OCI-M2 (cell line): ENCODE measurements at regions not wholly inside any gene's neighbourhood (a gene's known extent, or its start where the extent isn't known, plus 50 kb on each side); places are given as distances from the start of the nearest gene placed in this dataset.

ENCODE experiments used
- DNase-seq: peaks from one replicate; lab custom pipeline; 2025; ENCODE audit not compliant: unreplicated experiment; lab: John Stamatoyannopoulos, UW

DNA sequence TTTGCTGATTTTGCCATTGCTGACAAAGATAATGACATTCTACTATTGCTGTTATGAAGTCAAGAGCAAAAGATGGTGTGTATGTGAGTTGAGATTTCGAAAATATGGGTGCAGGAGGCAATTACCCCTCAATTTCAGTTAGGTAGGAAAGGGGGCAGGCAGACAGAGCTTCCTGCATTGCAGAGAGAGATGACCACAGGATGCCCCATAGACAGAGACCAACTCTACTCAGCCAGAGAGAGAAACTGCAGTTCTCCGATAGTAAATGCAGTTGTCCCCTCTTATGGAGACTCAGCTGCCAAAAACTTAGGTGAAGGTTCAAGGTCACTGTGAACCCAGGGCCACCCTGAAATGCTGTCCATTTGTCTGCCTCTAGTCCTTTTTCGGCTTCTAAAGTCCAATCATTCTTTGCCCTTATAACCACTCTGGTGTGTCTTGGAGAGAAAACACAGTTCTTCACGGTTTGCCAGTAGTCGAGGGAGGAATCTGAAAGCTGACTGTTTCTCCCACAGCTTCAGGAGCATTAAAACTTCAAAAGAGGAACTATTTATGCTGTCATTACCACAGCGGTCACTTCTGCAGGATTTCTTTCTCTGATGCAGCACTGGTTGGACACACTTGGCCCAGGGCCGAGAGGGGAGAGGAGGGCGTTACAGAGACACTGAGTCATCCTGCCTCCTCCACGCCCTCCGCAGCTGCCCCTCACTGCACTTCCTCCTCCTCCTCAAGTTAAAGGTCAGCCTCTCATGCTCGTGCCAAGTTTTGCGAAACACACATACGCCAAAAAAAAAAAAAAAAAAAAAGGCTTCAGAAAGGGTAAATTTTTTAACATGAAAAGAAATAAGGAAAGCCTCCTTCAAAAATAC is 264.3 kb downstream of the FOXO1 start:
- DNase-seq = peak; percentile 48

DNA sequence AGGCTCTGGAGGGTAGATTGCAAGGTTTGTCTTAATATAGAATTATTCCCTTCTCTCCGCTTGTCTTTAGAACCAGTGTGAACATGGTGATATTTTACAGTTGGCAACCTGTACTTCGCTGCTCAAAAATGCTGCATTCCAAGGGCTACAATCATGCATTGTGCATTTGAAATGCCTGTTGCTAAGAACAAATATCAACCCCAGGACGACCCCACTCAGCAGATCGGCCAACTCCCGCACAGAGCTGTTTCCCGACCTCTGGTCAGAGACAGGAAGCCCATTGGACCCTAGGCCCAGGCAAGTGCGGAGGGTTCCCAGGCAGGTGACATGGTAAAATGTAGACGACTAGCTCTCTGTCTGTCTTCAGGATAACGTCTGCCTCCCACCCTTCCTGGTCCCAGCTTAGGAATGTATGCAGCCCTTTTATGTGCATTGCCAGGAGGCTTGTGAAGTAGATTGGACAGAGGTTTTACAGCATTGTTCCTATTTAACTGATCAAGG is 263.5 kb downstream of the FOXO1 start:
- no peak for DNase-seq

DNA sequence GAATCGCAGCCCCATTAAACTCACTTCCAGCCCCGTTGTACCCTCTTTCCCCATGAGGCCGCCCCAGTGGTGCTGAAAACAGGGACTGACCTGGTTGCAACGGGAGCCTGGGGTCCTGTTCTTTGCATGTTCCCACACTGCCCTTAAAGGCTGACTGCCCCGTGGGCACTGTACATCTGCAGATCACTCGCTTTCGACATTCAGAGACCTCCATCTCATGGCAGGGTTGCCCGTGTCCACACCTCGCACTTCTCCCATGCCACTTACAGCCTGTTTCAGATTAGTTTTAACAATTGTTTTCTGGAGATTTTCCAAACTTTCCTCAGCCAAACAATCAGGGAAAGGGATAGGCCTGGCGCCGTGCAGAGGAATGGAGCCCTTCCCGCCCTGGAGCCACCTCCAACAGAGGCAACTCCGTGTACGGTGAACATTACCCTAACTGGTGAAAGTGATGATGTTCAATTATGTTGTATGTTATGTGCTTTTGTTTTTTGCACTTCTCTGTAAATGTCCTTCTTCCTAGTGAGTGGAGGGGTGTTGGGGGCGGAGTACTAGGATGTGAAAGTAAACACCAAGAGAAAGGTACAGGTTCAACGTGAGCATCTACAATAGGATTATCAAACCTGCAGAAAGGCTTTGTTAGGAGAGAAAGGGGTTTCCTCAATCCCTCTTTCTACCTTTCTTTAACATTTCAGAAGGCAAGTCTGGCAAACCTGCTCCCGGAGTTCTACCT is 262.8 kb downstream of the FOXO1 start:
- DNase-seq = no peak

DNA sequence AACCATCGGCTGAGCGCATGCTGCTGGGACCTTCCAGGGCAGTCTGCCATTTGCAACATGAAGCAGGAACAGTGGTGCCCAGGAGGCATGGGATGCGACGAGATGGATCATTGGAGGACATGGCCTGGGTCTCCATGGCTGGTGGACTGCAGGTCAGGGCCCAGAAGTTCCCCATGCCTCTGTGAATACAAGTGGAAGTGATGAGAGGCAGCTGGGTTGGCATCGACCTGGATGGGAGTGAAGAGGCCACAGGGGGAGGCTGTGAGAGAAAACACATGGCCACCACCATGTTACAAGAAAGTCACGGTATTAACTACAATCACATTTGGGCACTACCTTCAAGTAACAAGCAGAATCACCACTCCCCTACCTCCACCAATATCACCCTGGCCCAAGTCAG is 262.0 kb downstream of the FOXO1 start:
- no peak for DNase-seq

DNA sequence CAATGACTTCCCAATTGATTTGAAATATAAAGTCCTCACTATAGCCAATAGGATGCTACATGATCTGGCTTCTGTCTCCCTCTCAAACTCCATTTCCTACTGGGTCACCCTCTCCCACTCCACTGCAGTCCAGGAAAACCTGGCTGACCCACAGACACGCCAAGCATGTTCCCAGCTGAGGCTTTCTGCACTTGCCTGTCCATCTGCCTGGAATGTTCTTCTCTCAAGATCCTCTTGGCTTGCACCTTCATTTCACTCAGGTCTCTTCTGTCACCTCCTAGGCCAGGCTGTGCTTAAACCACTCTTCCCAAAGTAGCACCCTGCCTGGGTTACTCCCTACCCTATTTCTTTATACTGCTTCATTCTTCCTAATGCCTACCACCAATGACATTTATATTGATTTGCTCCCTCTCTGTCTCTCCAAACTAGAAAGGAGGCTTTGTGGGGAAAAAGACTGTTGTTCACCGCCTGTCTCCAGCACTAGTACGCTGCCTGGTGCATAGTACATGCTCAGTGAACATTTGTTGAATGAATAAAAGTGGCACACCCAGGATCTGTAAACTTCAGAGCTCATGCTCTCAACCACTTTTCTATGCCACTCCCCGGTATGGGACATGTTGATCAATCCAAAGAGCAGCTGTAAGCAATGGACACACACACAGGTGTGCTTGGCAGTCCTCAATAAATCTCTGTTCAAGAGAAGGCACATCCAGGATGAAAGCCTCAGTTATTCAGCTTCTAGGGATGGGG is 261.3 kb downstream of the FOXO1 start:
- no peak for DNase-seq

DNA sequence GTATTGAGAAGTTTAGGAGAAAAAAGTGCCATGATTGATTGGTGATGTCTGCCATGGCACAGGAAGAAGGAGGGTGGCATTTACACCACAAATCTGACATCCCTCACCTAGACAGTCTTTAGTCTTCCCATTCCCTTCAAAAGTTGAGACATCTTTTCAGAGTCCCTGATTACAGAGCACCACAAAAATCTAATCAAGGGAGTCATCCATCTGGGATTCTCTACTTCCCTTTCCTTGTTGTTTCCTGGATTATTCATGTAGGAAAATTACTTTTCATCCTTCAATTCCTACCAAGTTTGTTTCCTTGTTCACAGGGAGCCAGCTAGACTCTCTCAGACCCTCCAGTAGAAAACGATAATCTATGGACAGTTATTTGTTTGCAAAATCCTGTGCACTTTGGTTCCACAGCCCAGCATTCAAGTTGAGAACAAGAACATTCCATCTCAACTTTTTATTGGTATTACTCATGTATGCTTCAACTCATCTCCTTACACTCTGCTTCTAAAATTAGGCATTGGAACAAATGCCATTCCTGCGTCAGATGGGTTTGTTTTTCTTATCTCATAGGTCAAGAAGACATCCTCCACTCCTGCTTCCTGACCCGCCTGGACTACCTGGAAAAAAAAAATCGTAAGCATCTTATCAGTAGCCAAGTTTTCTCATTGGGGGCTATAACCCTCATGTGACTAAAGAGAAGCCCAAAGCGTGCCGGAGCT is 259.9 kb downstream of the FOXO1 start:
- no peak for DNase-seq

DNA sequence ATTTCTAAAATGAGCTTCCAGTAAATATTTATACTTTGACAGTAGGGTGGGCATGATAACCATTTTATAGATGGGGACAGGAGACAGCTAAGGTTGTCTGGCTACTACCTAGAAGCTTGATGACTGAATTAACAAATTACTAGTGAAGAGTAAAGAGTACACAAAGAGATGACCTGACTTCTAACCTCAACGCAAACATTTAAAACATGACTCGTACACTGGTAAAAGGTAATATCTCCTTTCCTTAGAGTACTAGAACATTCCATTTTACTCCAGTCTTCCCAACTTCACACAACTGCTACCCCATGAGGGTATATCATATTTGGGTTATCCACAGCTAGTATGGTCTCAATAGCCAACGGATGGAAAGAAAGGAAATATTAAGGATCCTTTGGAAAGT is 258.9 kb downstream of the FOXO1 start:
- no peak for DNase-seq

DNA sequence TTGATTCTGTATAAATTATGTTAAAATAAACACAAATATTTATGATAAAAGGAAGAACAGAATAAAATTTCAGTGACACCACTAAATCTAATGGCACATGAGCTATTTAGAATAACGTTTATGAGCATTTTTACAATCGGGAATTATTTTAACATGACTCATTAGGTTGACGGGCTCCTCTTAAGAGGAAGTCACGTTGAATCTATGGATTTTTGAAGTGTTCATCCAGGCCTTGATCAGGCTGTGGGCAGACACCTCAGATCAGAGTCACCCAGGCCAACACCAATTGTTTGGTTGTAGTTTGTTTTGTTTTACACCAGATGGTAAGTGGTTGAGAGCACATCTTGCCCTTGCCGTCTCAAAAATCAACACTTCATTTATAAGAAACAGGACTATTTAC is 257.8 kb downstream of the FOXO1 start:
- DNase-seq = no peak

DNA sequence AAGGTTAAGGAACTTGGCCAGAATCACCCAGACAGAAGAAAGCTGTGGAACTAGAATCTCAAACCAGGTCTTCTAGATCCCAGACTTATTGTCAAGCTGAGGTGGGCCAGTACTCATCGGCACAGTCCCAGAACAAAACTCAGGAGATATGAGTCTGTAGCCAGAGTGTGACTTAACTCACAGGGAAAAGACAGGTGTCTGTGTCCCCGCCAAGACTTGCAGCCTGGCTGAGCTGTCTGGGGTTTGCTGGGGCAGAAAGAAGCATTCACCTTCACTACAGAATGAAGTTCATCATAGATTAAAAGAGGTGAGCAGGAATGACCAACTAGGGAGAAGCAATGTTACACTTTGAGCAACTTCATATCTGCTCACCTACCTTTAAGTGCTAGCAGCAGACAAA is 257.2 kb downstream of the FOXO1 start:
- no peak for DNase-seq

DNA sequence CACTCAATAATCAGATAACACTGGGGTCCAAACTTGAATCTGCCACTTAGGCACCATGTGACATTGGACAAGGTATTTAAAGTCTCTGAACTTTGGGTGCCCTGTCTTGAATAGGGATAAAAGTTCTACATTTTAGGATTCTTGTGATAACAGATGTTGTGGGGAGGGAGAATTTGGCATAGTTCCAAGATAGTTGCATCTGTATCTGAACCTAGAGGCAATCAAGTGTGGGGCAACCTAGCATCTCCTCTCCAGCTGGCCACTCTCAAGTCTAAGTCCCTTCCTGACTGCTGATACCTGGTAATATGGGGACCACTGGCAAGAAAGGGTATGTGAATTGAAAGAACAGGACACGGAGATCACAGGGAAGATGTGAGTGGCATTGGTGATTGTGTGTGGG is 256.1 kb downstream of the FOXO1 start:
- no peak for DNase-seq

DNA sequence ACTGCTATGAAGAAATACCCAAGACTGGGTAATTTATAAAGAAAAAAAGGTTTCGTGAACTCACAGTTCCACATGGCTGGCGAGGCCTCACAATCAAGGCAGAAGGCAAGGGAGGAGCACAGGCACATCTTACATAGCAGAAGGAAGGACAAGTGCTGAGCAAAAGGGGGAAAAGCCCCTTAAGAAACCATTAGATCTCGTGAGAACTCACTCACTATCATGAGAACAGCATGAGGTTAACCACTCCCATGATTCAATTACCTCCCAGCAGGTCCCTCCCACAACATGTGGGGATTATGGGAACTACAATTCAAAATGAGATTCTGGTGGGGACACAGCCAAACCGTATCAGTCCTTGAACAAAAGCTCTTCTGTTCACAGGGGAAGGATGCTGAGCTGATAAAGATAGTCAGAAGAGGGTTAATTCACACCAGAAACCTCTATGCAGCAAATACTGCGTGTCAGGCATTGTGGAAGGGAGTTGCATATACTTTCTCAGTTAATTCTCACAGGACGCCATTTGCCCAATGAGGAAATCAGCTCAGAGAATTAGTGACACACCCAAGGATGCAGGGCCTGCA is 246.2 kb downstream of the FOXO1 start:
- no peak for DNase-seq

DNA sequence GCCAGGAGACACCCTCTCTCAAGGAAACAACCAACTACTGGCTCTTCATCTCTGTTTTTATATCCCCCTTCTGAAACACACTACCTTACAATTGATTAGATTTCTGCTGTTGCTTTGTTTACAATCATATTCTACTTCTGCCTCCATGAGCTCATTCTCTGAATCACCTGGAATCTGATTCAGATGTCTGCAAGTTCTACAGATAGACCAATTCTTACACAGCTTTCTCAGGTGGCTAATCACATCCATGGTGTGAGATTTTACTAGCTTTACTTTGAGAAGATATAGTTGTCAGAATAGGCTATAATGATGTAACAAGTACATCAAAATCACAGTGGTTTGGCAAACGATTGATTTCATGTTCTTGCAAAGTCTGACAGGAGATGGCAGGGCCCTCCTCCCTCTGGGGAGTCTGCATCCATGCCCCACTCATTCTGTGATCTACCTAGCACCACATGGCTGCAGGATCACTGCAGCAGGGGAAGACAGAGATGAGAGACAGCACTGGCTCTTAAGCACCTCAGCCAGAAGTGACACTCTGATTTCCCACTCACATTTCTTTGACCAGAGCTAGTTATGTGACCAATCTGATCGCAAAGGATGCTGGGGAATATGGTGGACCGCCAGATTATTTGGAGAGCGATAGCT is 243.7 kb downstream of the FOXO1 start:
- DNase-seq = no peak

DNA sequence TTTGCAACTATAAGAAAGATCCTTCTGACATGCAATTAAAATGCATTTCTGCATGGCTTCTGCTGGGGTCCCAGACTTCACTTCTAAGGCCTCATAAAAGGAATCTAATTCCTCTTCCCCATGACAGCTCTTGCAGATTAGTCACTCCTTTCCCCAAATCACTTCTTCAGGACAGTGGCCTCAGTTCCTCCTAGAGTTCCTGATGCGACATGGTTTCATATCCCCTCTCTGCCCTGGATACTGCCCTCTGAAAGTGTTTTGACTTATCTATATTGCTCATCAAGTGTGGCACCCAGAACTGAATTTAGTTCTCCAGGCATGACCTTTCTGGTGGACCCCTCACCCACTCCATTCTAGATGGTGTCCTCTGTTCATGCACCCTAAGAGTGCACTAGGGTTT is 238.1 kb downstream of the FOXO1 start:
- no peak for DNase-seq

DNA sequence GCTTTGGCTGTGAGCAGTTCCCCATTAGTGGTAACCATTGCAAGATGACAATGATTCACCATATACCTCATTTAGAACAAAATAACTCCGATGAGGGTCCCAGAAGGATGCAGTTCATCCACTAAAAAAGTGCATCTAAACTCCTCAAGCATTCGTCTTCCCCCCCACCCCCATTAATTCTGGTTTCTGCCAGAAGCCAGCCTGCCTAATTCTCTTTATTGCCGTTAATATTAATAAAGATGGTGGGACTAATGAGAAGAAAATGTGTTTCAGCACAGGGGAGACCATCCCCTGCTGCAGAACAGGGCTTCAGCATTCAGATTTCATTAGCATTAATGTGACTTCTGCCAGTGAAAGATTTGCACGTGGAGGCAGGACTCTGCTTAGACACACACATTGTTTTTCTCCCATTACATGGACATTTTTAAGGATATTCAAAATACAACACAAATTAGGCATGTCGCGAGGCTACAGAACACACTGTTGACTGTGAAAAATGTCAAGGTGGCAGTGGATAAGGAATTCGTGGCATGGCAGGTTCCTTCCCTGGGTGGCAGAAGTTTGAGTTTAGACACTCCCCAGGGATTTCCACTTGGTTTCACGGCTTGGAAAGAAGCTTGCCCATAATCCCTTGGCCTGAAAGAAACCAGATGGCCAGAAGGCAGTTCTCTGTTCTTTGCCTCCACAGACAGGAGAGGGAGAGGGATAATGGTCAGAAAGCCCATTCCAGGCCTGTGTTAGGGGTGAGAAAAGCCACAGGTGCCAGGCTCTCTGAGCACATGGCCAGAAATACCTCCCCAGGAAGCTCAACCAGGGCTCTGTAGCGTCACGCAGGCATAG is 236.5 kb downstream of the FOXO1 start:
- no peak for DNase-seq

DNA sequence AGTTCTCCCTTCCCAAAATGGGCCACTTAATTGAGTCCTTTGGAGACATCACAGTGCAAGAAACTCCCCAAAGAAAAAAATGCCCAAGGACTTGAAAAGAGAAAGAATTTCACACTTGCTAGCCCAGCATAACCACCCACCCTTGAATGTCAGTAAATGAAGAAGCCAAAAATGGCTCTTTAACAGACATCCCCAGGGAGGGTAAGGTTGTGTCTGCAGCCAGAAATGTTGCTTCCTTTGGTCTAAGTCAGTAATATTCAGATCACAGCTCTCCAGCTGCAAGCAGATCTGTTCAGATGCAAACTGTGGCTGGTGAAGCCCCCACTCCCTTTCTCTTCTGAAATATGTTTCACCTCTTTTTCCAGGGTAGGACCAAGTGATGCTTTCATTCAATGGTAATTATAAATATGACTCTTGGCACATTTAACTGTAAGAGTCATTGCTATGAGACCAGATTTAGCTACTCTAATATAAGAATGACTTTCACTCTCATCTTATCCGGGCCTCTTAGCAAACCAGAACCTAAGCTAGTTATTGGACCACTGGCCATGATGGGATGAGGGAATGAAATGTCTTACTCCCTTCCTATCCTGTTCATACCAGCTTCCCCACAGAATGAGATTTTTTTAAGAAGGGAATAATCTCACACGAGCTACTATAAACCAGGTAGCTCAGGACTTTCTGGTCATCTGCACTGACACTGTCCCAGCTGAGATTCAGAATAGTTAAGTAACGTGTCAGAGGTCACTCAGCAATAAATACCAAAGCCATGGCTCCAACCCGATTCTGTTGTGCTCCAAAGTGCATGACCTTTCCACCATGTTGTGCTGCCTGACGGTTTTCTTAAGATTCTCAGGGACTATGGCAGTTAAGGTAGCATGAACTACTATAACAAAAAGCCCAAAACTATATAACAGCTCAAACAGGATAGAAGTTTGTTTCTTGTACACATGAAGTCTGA is 234.1 kb downstream of the FOXO1 start:
- no peak for DNase-seq

DNA sequence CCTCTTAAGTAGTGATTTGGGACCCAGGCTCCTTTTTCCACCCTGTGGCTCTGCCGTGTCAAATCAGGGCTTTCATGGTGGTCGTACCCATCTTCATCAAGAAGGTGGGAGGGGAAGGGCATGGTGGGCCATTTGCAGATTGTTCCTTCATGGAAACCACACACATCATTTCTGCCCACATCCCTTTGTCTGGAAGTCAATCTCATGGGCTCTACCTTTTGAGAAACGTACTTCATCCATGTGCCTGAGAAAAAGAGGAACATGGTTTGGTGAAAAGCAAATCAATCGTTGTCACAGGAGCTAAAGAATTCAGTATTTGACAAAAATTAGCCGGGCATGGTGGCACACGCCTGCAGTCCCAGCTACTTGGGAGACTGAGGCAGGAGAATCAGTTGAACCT is 233.4 kb downstream of the FOXO1 start:
- no peak for DNase-seq

DNA sequence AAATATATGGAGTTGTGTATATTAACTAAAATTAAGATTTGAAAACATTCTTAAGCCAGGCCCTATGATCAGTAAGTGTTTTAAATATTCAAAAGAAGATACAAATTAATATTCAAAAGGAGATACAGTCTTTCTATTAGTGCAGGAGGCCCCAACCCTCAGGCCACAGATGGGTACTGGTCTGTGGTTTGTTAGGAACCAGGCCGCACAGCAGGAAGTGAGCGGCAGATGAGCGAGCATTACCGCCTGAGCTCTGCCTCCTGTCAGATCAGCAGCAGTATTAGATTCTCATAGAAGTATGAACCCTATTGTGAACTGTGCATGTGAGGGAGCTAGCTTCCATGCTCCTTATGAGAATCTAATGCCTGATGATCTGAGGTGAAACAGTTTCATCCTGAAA is 232.9 kb downstream of the FOXO1 start:
- DNase-seq = no peak
